ENCODE measurements at regions not wholly inside any gene's neighbourhood (a gene's known extent, or its start where the extent isn't known, plus 50 kb on each side); places are given as distances from the start of the nearest gene placed in this dataset.
"Not testable (repeated sequence)": the region's sequence is repeated elsewhere in the genome, so short reads cannot be mapped to it uniquely, and the experiment has no call there.

DNA sequence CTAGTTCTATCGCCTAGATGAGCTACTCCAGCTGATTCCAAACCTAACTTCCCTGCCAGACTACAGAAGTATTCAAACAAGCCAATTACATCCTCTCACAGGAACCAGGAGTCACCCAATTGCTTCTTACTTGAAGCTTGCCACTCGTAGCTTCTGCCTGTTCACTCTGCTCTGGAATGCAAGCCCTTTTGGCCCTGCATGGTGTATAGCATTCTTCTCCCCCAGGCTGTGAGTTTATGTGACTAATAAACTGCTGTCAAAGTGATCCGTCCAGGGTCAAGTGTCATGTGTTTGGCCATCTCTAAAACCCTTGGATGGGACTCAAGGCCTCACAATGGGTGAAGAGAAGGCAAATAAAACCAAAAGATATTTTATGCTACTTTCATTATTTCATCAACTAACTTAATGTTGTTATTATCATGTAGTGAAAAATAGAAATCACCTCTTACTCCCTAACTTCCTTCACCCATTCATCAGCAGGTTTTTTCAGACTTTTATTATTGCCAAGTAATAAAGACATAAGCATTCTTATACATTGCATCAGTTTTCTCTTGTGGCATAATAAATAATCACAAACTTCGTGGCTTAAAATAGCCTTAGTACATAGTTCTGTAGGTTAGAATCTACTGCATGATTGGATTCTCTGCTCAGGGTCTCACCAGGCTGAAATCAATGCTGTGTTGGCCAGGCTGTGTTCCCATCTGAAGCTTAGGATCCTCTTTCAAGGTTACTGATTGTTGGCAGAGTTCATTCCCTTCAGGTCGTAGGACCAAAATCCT is 1981.7 kb upstream of the FLRT2 start:
- no peak for DNase-seq (ENCODE audit: low read depth in 2 of 2)

DNA sequence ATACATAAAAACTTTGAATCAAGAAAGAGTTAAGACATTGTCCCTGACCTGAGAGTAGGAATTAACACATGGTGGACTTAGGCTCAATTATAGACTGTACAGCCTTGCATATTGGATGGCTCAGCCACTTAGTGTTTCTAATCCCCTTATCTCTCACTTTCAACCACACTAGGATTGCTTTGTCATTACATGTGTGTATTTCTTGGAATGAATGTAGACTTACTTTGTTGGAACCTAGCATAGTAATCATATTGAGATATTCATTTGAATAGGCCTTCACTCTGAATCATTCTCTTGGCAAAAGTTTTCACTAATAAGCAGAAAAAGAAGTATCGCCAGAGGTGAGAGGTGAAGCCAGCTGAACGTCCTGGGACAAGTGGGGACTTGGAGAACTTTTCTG is 1973.9 kb upstream of the FLRT2 start:
- DNase-seq (ENCODE audit: low read depth in 2 of 2): no peak

DNA sequence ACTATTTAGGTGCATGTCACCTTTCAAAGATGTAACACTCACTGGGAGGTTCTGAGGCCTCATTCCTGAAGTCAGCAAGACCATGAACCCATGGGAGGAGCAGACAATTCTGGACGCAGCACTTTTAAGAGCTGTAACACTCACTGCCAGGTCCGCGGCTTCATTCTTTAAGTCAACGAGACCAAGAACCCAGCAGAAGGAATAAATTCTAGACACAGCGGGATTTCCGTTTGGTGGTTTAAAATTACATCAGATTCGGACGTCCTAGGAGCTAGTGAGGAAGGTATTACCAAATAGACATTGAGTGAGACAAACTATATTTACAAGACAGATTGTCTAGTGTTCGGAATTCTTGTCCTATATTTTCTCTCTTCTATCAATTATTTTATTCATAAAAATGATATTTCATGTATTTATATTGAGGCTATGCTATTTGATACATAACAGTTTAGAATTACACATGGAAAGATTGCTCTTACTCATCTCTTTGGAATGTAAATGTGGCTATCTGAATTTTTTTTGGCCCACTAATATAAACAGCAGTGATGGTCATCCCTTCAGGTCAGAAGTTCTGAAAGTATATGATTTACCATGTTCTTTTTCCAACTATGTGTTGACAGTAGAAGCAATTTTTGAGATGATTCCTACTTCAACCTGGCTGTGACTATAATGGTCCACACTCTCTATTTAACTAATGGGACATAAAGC is 1973.0 kb upstream of the FLRT2 start:
- no peak for DNase-seq (ENCODE audit: low read depth in 2 of 2)

DNA sequence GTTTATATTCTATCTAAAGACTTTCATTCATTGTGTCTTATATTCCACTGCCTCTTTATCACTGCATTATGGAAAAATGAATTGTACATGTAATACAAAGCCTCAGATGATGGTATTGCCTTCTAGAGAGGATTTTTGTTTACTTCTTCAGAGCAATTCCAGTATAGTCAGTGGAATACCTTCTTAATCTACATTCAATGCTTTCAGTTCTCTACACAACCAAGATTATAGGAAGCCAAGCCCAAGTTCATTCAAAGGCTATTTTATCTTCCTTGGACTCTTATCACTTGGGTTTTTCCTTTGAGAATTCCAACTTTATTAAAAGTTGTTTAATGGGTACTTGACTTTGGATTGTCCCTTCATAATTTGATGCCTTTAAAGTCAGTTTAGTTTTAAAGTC is 1971.0 kb upstream of the FLRT2 start:
- no peak for DNase-seq (ENCODE audit: low read depth in 2 of 2)

DNA sequence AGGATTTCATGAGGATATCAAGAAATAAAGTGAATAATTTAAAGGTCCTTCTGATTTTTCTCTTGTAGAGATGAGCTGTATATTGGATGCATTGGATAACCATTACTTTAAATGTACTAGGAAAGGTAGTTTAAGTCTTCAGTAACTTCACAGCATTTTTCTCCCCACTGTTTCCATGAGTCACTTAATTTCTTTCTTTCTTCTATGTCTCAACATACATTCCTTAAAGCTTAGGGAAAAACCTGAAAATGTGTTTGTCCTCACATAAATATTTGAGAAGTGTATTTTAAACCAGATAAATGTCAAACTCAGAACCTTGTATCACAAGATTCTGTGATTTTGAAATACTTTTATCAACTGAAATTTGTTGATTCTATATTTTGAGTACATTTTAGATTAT is 1970.2 kb upstream of the FLRT2 start:
- DNase-seq (ENCODE audit: low read depth in 2 of 2): no peak

DNA sequence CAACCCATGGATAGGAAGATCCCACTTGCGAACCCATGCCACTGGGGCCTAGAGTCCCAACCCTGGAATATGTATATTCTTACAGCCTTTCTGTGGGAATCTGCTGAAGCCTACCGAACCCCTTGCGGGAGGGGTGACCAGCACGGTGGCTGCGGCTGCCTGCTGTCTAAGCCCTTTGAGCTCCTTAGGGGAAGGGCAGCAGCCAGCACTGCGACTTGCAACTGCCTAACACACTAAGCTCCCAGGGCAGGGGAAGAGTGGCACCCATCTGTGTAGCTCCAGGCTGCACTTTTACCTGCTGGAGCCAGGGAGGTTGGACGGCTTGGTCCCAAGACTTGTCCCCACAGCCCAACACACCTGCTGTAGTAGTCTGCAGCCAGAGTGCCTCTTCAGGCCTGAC is 1968.7 kb upstream of the FLRT2 start:
- no peak for DNase-seq (ENCODE audit: low read depth in 2 of 2)

DNA sequence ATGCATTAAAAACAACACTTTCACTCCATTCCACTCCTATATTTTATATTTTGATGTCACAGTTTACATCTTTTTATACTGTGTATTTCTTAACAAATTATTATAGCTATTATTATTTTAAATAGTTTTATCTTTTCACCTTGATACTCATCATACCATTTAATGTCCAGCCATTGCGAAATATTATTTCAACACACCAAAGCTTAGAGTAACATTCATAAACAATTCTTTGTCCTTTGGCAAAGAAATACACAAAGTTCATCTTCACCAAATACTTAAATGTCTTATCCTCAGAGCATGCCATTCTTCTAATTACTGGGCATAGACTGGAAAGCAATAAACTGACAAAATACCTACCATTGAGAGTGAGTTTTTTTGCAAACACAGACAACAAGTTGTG is 1963.4 kb upstream of the FLRT2 start:
- no peak for DNase-seq (ENCODE audit: low read depth in 2 of 2)

DNA sequence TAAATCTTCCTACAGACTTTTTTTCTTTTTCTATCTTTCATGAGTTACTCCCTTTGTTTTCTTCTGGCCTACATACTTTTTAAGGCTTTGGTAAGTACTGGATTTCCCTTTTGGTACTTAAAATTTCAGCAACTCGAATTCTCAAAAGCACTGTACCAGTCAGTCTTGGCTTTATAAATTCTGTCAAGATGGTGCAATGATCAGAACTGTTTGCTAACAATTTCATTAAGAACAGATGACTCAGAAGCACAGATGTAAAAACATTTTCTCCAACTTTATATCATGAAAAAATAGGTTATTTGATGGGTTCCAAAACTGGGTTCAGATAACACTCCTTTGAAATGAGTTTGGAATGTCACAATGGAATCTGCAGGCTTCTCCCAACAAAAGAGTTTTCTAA is 1961.8 kb upstream of the FLRT2 start:
- DNase-seq (ENCODE audit: low read depth in 2 of 2): no peak

DNA sequence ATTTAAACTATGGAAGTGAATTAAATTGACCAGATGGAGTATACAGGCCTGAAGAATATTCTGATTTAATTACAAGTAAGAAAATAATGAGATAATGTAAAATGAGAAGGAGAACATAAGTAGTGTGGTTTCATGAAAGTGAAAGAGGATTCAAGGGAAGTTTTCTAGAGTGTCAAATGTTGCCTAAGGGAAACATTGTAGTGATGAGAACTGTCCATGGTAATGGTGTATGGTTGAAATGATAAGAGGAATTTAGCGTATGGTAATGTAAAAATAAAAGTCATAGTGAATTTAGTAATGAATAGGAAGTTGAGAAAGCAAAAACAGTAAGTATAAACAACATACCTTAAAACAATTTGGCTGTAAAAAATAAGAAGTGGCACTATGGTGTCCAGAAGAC is 1954.6 kb upstream of the FLRT2 start:
- no peak for DNase-seq (ENCODE audit: low read depth in 2 of 2)

DNA sequence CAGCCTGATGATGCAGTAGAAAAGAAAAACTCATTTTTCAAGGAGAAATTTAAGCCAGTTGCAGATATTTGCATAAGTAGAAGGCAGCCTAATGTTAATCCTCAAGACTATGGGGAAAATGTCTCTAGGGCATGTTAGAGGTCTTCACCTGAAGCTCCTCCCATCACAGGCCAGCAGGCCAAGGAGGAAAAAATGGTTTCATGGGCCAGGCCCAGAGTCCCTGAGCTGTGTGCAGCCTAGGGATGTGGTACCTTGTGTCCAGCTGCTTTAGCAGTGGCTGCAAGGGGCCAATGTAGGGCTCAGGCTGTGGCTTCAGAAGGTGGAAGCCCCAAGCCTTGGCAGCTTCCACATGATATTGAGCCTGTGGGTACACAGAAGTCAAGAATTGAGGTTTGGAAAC is 1946.7 kb upstream of the FLRT2 start:
- DNase-seq (ENCODE audit: low read depth in 2 of 2): no peak

DNA sequence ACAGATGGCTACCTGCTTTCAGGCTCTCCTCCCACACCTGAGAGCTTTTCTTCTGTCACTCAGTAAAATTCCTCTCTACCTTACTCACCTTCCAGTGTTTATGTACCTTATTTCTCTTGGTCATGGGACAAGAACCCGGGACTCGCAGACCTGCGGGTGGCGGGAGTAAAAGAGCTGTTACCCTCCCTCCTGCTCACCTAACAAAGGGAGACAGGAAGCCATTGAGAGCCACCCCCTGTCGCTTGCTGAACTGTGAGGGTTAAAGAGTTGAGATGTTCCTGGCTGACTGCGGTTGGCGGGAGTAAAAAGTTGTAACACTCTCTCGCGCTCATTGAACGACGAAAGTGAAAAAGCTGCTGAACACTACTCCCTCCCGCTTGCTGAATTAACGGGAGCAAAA is 1935.1 kb upstream of the FLRT2 start:
- no peak for DNase-seq (ENCODE audit: low read depth in 2 of 2)

DNA sequence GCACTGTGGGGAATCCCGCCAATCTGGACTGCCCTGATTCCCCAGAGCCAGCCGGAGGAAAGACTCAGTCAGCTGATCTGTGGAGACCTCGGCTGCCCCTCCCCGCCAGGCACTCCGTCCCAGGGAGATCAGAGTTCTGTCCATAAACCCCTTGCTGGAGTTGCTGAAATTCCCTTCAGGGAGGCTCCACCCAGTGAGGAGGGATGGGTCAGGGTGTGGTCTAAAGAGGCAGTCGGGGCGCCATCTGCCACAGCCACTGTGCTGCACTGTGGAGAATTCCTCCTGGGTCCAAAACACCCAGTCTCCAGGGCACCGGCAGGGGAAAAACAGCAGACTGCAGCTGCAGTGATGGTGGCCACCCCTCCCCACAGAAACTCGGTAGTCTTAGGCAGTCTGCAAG is 1922.3 kb upstream of the FLRT2 start:
- no peak for DNase-seq (ENCODE audit: low read depth in 2 of 2)

DNA sequence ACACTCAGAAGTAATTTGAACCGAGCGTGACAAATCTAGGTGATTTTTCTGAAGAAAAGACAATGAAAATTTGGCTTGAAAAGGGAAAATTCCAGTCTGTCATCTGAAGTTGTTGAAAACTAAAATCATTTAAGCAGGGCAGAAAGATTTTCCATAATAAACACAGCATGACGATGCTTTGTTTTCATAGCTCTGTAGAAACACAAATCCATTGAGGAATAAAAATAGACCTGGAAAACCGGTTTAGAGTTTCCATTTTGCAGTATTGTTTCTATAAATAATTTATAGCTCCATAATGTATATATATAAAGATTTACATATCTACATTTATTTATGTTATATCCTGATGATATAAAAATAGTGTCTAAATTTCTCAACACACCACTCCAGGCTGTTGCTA is 1918.5 kb upstream of the FLRT2 start:
- DNase-seq (ENCODE audit: low read depth in 2 of 2): no peak

DNA sequence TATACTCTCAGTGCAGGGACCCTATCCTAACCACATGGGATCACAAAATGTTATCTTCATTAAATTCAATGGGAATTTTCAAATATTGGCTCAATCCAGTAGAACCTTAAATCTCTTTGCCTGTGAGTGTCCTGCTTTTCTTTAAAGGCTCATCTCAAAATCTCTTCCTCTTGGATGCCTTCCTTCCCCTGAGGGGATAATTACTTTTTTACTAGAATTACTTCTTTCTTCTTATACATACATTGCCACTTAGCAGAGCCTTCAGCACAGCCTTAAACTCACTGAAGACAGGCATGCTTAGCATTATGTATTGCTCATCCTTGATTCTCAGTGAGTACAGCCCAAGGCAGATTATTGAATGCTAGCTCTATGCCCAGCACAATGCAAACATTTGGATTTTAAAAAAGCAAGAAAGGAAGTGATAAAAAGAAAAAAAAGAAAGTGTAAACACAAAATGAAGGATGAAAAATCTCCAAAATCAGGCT is 1918.0 kb upstream of the FLRT2 start:
- DNase-seq (ENCODE audit: low read depth in 2 of 2): no peak

DNA sequence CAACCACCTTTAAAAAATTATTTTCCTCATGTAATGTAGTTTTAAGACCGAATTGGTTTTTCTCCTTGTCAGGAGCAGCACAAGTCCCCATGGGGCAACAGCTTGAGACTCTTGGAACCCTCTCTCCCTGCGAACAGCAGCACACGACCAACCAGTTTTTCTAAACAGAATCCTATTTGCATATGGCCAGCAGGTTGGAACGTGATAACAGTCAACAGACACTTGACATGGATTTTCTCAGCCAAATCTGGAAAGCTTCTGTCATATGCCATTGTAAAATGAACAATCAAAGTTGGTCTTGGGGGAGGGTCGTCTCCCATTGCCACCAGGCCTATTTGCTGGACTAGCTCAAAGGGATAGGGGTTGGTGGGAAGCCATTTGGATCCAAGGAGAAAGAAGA is 1915.0 kb upstream of the FLRT2 start:
- DNase-seq (ENCODE audit: low read depth in 2 of 2): no peak

DNA sequence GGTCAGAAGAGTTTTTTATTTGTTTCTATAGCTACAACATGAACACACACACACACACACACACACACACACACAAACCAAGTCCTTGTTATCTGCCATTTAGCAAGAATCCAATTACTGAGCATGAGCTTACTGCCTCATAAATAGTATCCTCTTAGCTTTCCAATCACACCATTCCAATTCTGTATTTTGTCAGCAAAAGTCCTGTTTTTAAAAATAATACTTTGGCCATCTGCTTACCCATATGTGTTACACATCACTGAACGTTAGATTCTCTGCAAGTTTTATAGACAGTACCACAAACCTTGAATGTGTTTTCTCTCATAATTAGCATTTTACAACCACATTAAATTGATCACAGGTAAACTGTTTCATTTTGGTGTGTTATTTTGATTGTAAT is 1905.4 kb upstream of the FLRT2 start:
- no peak for DNase-seq (ENCODE audit: low read depth in 2 of 2)

DNA sequence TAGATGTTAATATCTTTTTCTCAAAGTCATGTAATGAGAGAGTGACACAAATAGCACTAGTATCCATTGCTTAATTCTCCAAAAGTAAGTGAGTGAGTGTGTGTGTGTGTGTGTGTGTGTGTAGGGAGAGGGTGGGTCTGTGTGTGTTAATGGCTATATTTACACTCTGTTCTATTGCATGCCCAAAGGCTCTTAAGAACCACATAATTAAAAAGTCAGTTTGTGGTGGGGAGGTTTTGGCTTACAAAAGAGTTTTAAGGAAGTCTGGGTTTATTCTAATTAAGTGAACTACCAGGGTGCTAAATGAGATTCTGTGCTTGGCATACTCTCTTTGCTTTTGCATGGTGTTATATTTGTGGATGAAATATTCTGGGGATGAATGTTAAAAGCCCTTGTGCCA is 1897.6 kb upstream of the FLRT2 start:
- DNase-seq (ENCODE audit: low read depth in 2 of 2): no peak

DNA sequence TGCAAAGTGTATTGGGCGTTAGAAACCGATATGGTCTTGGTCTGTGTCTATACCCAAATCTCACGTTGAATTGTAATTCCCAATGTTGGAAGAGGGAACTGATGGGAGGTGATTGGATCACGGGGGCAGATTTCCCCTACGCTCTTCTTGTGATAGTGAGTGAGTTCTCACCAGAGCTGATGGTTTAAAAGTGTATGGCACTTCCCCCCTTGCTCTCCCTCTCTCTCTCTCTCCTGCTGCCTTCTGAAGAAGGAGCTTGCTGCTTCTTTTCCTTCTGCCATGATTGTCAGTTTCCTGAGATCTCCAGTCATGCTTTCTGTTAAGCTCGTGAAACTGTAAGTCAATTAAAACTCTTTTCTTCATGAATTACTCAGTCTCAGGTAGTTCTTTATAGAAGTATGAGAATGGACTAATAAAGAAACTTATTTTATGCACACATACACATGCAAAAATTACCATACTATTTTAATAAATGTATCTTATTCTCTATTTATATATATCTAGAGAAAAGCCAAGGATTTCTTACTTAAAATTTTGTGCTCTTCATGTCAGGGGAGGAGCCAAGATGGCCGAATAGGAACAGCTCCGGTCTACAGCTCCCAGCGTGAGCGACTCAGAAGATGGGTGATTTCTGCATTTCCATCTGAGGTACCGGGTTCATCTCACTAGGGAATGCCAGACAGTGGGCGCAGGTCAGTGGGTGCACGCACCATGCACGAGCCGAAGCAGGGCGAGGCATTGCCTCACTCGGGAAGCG is 1891.0 kb upstream of the FLRT2 start:
- no peak for DNase-seq (ENCODE audit: low read depth in 2 of 2)

DNA sequence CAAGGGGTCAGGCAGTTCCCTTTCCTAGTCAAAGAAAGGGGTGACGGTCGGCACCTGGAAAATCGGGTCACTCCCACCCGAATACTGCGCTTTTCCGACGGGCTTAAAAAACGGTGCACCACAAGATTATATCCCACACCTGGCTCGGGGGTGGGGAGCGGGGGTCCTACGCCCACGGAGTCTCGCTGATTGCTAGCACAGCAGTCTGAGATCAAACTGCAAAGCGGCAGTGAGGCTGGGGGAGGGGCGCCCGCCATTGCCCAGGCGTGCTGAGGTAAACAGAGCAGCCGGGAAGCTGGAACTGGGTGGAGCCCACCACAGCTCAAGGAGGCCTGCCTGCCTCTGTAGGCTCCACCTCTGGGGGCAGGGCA is 1890.5 kb upstream of the FLRT2 start:
- DNase-seq (ENCODE audit: low read depth in 2 of 2): not testable (repeated sequence)

DNA sequence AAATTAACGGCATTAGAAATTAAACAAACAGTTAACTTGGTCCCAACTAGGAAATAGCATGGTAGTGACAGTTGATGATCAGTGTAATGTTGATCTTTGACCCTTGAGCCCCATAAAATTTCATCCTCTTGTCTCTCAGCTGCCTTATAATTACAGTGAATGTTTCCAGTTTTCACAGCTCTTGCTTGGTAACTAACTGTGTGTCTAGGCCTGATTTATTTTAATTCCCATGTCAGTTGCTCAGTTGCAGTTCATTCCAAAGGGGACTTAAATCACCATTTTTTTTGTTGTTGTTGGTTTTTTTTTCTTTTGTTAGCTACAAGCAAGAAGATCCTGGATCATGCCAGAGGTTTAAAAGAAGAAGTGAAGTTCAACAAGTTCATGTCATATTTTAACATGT is 1883.7 kb upstream of the FLRT2 start:
- no peak for DNase-seq (ENCODE audit: low read depth in 2 of 2)

DNA sequence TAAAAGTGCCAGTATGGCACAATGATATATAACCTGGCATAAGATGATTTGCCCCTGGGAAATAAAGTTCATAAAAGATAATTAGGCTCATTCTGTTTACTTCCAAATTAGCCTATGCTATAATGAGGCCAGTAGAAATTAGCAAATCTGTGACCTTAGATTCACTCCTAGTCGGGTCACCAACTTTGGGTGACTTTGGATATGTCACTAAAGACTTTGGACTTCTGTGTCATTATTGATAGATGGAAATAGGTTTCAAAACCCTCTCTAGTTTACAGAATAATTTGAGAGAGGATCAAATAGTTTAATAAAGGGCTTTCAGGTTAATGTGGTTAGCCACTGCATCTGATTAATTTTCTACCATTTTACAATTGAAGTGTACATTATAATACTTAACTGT is 1869.3 kb upstream of the FLRT2 start:
- no peak for DNase-seq (ENCODE audit: low read depth in 2 of 2)

DNA sequence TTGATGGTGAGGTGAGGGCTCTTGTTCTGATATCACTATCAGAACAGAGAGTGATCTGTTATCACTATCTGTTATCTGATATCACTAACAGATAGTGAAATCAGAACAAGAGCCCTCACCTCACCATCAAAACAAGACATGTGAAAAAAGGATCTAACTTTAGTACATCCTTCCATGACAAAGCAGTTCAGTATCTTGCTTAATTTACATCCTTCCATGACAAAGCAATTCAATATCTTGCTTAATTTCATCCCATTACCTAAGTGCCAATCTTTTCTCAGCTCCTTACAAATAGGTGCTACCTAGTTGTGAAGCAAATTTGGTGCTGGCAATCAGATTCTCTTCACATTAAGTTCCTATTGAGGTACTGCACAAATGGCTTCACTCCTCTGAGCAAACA is 1865.6 kb upstream of the FLRT2 start:
- no peak for DNase-seq (ENCODE audit: low read depth in 2 of 2)

DNA sequence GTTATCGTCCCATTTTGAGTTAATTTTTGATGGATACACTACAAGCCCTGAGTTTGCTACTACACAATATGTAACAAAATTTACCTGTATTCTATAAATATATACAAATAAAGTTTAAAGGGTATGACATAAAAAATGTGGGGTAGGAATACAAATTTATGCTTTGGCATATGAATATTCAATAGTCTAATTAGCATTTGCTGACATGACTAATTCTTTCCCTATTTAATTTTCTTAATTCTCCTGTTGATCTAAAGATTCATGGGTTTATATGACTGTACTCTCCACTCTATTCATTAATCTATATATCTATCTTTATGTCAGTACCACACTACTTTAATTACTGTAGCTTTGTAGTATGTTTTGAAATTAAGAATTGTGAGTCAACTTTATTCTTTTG is 1840.7 kb upstream of the FLRT2 start:
- no peak for DNase-seq (ENCODE audit: low read depth in 2 of 2)

Measured in stimulated activated CD8-positive, alpha-beta memory T cell treated with anti-CD3 and anti-CD28 coated beads, Interleukin-2, amount 100 ng/mL, for 48 hours (primary cell).